Kidney epithelial cell (primary cell): ENCODE measurements at regions not wholly inside any gene's neighbourhood (a gene's known extent, or its start where the extent isn't known, plus 50 kb on each side); places are given as distances from the start of the nearest gene placed in this dataset.

ENCODE experiments used
- DNase-seq: peaks from one replicate; pipeline ENCODE4 v3.0.0-alpha.2; 2010; ENCODE audit warnings: low read depth
- H3K27me3 ChIP-seq: 2 replicates; pipeline ENCODE4 v1.6.0; 2011; ENCODE audit warnings: low read length; ENCODE audit not compliant: control insufficient read depth, insufficient read depth
- H3K36me3 ChIP-seq: 2 replicates; pipeline ENCODE4 v1.5.1; 2011; ENCODE audit warnings: low read length; ENCODE audit not compliant: control insufficient read depth, insufficient read depth
- H3K4me3 ChIP-seq: 2 replicates; pipeline ENCODE4 v1.5.1; 2011; ENCODE audit warnings: low read depth, mild to moderate bottlenecking, control low read depth, low read length
- TF ChIP-seq, protein P1 (sequence below): IDR thresholded peaks from 2 replicates; pipeline ENCODE4 v1.5.1; 2011; ENCODE audit warnings: mild to moderate bottlenecking, moderate library complexity, low read length, control low read depth, inconsistent platforms; ENCODE audit not compliant: insufficient read depth, poor library complexity, severe bottlenecking

- H3K4me3 ChIP-seq: no peak overlapping the region
- no peak for DNase-seq
- no peaks in the 10 kb centered on the region for H3K36me3 ChIP-seq
- TF ChIP-seq, protein P1, sequence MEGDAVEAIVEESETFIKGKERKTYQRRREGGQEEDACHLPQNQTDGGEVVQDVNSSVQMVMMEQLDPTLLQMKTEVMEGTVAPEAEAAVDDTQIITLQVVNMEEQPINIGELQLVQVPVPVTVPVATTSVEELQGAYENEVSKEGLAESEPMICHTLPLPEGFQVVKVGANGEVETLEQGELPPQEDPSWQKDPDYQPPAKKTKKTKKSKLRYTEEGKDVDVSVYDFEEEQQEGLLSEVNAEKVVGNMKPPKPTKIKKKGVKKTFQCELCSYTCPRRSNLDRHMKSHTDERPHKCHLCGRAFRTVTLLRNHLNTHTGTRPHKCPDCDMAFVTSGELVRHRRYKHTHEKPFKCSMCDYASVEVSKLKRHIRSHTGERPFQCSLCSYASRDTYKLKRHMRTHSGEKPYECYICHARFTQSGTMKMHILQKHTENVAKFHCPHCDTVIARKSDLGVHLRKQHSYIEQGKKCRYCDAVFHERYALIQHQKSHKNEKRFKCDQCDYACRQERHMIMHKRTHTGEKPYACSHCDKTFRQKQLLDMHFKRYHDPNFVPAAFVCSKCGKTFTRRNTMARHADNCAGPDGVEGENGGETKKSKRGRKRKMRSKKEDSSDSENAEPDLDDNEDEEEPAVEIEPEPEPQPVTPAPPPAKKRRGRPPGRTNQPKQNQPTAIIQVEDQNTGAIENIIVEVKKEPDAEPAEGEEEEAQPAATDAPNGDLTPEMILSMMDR: no peak
- H3K27me3 ChIP-seq: no peaks in the 10 kb centered on the region
Measured at GRCh38 chr14:96959992-96960391, 162.8 kb downstream of the VRK1 start.

DNA sequence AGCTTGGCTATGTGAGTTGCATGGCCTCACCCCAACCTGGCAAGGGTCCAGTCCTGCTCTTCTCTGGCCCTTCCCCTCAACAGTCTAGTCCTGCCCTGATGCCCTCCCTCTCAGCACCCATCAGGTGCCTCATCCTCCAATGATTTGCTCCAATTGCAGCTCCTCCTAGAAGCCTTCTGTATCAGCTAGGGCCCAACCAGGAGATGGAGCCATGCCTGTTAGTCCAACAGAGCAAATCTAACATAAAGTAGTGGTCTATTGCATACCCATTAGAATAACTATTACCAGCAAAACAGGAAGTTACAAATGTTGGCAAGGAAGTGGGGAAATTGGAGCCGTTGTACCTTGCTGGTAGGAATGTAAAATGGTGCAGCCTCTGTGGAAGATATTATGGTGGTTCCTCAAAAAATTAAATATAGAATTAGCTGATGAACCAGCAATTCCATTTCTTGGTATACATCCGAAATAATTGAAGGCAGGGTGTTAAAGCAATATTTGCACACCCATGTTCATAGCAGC is 163.5 kb downstream of the VRK1 start:
- no peaks in the 10 kb centered on the region for H3K36me3 ChIP-seq
- TF ChIP-seq, protein P1: no peak
- no peak overlapping the region for H3K4me3 ChIP-seq
- no peak for DNase-seq
- H3K27me3 ChIP-seq: no peaks in the 10 kb centered on the region

- TF ChIP-seq, protein P1: no peak
- H3K27me3 ChIP-seq: no peaks in the 10 kb centered on the region
- DNase-seq: no peak
- no peaks in the 10 kb centered on the region for H3K36me3 ChIP-seq
- no peak overlapping the region for H3K4me3 ChIP-seq
Measured at GRCh38 chr14:96961895-96962294, 164.7 kb downstream of the VRK1 start.

DNA sequence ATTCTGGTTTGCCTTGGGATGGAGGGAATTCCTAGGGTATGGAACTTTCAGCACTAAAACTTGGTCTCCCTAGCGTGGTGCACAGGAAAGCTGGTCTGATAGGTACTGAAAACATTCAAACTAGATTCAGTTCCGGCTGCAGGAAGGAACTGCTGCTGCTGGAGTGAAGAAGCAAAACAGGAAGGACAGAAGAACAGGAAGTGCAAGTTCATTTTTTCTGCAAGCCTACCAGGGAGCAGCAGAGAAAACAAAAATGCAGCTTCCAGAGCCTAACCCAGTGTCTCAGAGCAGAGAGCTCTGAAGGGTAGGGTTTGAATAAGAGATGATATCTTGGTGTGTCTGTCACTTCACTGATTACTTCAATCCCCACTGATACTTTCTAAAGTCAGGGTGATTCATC is 165.2 kb downstream of the VRK1 start:
- TF ChIP-seq, protein P1: no peak

DNA sequence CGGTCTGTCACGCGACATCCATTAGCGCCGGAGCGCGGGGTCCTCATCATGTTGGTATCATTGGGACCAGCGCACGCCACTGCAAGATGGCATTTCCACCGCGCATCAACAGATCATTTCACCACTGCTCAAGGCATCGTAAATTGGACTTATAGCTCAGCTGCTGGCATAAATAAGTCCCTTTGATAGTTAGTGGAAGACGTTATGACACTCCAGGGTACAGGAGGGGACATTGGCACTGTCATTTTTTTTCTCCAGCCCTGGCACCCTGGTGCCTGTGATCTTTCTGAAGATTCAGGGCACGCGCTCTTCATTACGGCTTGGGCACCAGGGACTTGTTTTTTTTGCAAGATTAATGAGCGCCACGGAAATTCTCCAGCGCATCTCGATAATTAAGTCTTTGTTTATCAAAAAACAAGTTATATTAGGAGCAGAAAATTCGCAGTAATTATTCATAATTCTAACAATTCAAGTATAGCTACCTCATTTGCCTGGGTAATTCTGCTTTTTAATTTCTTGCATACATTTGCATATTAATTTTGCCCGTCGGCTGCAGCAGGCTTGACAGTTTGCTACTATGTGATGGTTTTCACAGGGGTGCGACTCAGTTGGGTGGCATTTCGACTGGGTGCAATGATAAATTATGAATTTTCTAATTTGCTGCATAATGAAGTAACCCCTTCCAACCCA is 167.7 kb downstream of the VRK1 start:
- Histone ChIP-seq H3K4me3 (no peak overlapping the region), H3K27me3 (no peaks in the 10 kb centered on the region), H3K36me3 (no peaks in the 10 kb centered on the region)
- TF ChIP-seq, protein P1: no peak
- no peak for DNase-seq

More for the DNA sequence above, 165.2 kb downstream of the VRK1 start:
- DNase-seq: no peak
- Histone ChIP-seq H3K27me3 (no peaks in the 10 kb centered on the region), H3K4me3 (no peak overlapping the region), H3K36me3 (no peaks in the 10 kb centered on the region)
